Osteoblast (primary cell): ENCODE measurements at regions not wholly inside any gene's neighbourhood (a gene's known extent, or its start where the extent isn't known, plus 50 kb on each side); places are given as distances from the start of the nearest gene placed in this dataset.

ENCODE experiments used
- DNase-seq: peaks from one replicate; pipeline ENCODE4 v3.0.0; 2011; ENCODE audit warnings: low spot score, mixed read lengths; ENCODE audit not compliant: insufficient read length; ENCODE audit errors: missing footprints
- H2AFZ ChIP-seq: 2 replicates; pipeline ENCODE4 v1.6.0; 2011; ENCODE audit warnings: mild to moderate bottlenecking, low read length
- H3K27ac ChIP-seq: 2 replicates; pipeline ENCODE4 v1.5.1; 2011; ENCODE audit warnings: mild to moderate bottlenecking, low read depth, low read length, moderate library complexity
- H3K27me3 ChIP-seq: 2 replicates; pipeline ENCODE4 v1.6.0; 2012; ENCODE audit warnings: mild to moderate bottlenecking, control low read depth, inconsistent platforms, low read length, moderate library complexity; ENCODE audit not compliant: insufficient read depth
- H3K36me3 ChIP-seq: 2 replicates; pipeline ENCODE4 v1.5.1; 2011; ENCODE audit warnings: mild to moderate bottlenecking, low read length, control low read depth, moderate library complexity; ENCODE audit not compliant: insufficient read depth
- H3K4me1 ChIP-seq: 2 replicates; pipeline ENCODE4 v1.5.1; 2011; ENCODE audit warnings: mild to moderate bottlenecking, low read length, control low read depth, moderate library complexity; ENCODE audit not compliant: insufficient read depth
- H3K4me2 ChIP-seq: 2 replicates; pipeline ENCODE4 v1.6.0; 2011; ENCODE audit warnings: mild to moderate bottlenecking, low read length; ENCODE audit not compliant: insufficient read depth
- H3K4me3 ChIP-seq: fragments of 200-600 bp; sonication (generic); 3 replicates; pipeline ENCODE4 v1.5.1; 2012; ENCODE audit warnings: mild to moderate bottlenecking, low read length, inconsistent platforms; ENCODE audit not compliant: insufficient read depth
- H3K79me2 ChIP-seq: 2 replicates; pipeline ENCODE4 v1.6.0; 2012; ENCODE audit warnings: mild to moderate bottlenecking, low read length, control low read depth, inconsistent platforms; ENCODE audit not compliant: insufficient read depth
- H3K9me3 ChIP-seq: 2 replicates; pipeline ENCODE4 v1.5.1; 2011; ENCODE audit warnings: low read depth, low read length, control low read depth
- H4K20me1 ChIP-seq: 2 replicates; pipeline ENCODE4 v1.6.0; 2012; ENCODE audit warnings: mild to moderate bottlenecking, low read length, control low read depth; ENCODE audit not compliant: insufficient read depth
- TF ChIP-seq, protein P1 (sequence below): IDR thresholded peaks from 2 replicates; pipeline ENCODE4 v1.5.1; 2011; ENCODE audit warnings: mild to moderate bottlenecking, low read depth, low read length, moderate library complexity; ENCODE audit errors: extremely low read depth

DNA sequence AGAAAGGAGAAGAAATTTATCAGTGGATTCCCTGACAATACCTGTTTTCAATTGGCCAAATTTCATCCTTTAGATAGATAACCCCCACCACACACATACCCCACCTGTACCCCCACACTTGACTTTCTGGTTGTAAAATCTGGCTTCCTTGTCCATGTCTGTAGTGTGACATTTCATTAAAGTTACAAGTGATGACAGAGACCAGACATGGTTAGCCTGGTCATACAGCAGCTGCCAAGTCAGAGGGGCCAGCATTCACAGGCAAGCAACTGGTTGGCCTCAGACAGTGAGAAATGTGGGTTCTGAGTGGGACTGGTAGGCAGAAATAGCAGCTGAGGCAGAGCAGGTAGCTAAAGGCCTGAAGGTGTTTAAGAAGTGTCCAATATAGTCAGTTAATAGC is 238.6 kb upstream of the SOX14 start:
- no peak overlapping the region for H2AFZ ChIP-seq
- no peak for DNase-seq
- no peak overlapping the region for H3K27ac ChIP-seq
- no peaks in the 10 kb centered on the region for H3K27me3 ChIP-seq
- TF ChIP-seq, protein P1, sequence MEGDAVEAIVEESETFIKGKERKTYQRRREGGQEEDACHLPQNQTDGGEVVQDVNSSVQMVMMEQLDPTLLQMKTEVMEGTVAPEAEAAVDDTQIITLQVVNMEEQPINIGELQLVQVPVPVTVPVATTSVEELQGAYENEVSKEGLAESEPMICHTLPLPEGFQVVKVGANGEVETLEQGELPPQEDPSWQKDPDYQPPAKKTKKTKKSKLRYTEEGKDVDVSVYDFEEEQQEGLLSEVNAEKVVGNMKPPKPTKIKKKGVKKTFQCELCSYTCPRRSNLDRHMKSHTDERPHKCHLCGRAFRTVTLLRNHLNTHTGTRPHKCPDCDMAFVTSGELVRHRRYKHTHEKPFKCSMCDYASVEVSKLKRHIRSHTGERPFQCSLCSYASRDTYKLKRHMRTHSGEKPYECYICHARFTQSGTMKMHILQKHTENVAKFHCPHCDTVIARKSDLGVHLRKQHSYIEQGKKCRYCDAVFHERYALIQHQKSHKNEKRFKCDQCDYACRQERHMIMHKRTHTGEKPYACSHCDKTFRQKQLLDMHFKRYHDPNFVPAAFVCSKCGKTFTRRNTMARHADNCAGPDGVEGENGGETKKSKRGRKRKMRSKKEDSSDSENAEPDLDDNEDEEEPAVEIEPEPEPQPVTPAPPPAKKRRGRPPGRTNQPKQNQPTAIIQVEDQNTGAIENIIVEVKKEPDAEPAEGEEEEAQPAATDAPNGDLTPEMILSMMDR = no peak
- H3K9me3 ChIP-seq = no peaks in the 10 kb centered on the region
- no peaks in the 10 kb centered on the region for H3K4me1 ChIP-seq
- H4K20me1 ChIP-seq = no peaks in the 10 kb centered on the region
- no peaks in the 10 kb centered on the region for H3K36me3 ChIP-seq
- no peak overlapping the region for H3K4me3 ChIP-seq
- H3K4me2 ChIP-seq = no peak overlapping the region
- no peaks in the 10 kb centered on the region for H3K79me2 ChIP-seq

DNA sequence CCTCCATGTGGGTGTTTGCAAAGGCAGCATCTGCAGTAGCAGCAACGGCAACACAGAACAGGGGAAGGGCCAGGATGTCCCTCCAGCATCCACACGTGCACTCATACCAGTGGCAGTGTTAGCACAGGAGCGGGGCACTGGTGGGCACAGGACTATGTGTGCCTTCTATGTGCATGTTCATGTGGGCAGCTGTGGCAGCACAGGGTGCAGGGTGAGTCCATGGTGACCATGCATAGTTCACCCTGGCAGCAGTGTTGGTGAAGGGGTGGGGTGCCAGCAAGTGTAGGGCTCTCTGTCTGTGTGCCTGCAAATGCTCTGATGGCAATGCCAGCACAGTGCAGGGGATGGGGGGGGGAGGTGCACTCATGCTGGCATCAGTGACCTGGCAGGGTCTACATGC is 222.1 kb upstream of the SOX14 start:
- no peaks in the 10 kb centered on the region for H4K20me1 ChIP-seq
- H3K4me1 ChIP-seq = no peaks in the 10 kb centered on the region
- no peak overlapping the region for H3K4me3 ChIP-seq
- no peaks in the 10 kb centered on the region for H3K27me3 ChIP-seq
- no peak for DNase-seq
- H3K36me3 ChIP-seq = no peaks in the 10 kb centered on the region
- no peak overlapping the region for H3K4me2 ChIP-seq
- no peaks in the 10 kb centered on the region for H3K79me2 ChIP-seq
- H3K9me3 ChIP-seq = no peaks in the 10 kb centered on the region
- H3K27ac ChIP-seq = no peak overlapping the region
- TF ChIP-seq, protein P1 = no peak
- no peak overlapping the region for H2AFZ ChIP-seq

DNA sequence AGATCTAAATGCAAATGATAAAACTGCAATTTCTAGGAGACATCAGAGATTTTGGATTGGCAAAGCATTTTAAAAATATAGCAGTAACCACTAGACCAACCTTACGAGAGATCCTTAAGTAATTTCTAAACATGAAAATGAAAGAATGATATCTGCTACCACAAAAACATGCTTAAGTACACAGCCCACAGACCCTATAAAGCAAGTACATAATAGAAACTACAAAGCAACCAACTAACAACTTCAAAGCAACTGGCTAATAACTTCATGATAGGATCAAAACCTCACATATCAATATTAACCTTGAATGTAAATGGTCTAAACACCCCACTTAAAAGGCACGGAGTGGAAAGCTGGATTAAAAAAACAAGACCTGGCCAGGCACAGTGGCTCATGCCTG is 209.9 kb upstream of the SOX14 start:
- H3K4me3 ChIP-seq = no peak overlapping the region
- H3K9me3 ChIP-seq = no peaks in the 10 kb centered on the region
- no peaks in the 10 kb centered on the region for H3K4me1 ChIP-seq
- TF ChIP-seq, protein P1 = no peak
- H3K4me2 ChIP-seq = no peak overlapping the region
- no peaks in the 10 kb centered on the region for H4K20me1 ChIP-seq
- no peak overlapping the region for H3K27ac ChIP-seq
- no peaks in the 10 kb centered on the region for H3K27me3 ChIP-seq
- DNase-seq = no peak
- no peaks in the 10 kb centered on the region for H3K36me3 ChIP-seq
- no peaks in the 10 kb centered on the region for H3K79me2 ChIP-seq
- no peak overlapping the region for H2AFZ ChIP-seq

DNA sequence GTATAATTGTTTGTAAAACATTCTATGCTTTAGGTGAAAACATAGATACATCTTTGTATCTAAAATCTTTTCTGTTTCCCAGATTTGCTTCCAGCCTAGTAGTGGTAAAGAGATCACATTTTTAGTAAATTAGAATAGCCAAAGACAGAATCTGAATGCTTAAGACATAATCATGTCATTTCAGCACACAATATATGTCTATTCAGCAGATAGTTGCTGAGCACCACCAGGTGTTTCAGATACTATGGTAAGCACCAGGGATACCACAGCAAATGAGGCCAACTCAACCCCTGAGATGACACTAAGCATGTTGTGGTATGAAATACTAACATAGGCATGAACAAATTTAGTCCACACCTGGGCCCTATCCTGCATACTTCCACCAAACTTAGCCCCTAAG is 195.2 kb upstream of the SOX14 start:
- no peaks in the 10 kb centered on the region for H3K79me2 ChIP-seq
- no peak overlapping the region for H3K4me2 ChIP-seq
- no peaks in the 10 kb centered on the region for H3K36me3 ChIP-seq
- H3K27ac ChIP-seq = no peak overlapping the region
- TF ChIP-seq, protein P1 = no peak
- no peaks in the 10 kb centered on the region for H3K27me3 ChIP-seq
- H3K9me3 ChIP-seq = no peaks in the 10 kb centered on the region
- H3K4me3 ChIP-seq = no peak overlapping the region
- DNase-seq = no peak
- no peaks in the 10 kb centered on the region for H3K4me1 ChIP-seq
- no peak overlapping the region for H2AFZ ChIP-seq
- no peaks in the 10 kb centered on the region for H4K20me1 ChIP-seq
